Karpas-422 (cell line): ENCODE measurements at regions not wholly inside any gene's neighbourhood (a gene's known extent, or its start where the extent isn't known, plus 50 kb on each side); places are given as distances from the start of the nearest gene placed in this dataset.
"Not testable (repeated sequence)": the region's sequence is repeated elsewhere in the genome, so short reads cannot be mapped to it uniquely, and the experiment has no call there.

ENCODE experiments used
- DNase-seq: peaks from one replicate; pipeline ENCODE4 v3.0.0-alpha.2; 2015
- H2AFZ ChIP-seq: fragments of 200-600 bp; sonication (generic); 2 replicates; pipeline ENCODE4 v1.6.1; 2014; ENCODE audit warnings: antibody characterized with exemption, low read length, mixed read lengths
- H3K27ac ChIP-seq: fragments of 200-600 bp; sonication (generic); 2 replicates; pipeline ENCODE4 v1.5.1; 2014; ENCODE audit warnings: mild to moderate bottlenecking, low read length, moderate library complexity
- H3K27me3 ChIP-seq: fragments of 200-600 bp; sonication (generic); 2 replicates; pipeline ENCODE4 v1.6.1; 2014; ENCODE audit warnings: low read length, mixed read lengths
- H3K36me3 ChIP-seq: fragments of 200-600 bp; sonication (generic); 2 replicates; pipeline ENCODE4 v1.6.1; 2014; ENCODE audit warnings: low read length, mixed read lengths; ENCODE audit not compliant: insufficient read depth
- H3K4me1 ChIP-seq: fragments of 200-600 bp; sonication (generic); 2 replicates; pipeline ENCODE4 v1.6.1; 2014; ENCODE audit warnings: mild to moderate bottlenecking, low read length, mixed read lengths
- H3K4me2 ChIP-seq: fragments of 200-600 bp; sonication (generic); 2 replicates; pipeline ENCODE4 v1.6.1; 2014; ENCODE audit warnings: low read length, low read depth, mild to moderate bottlenecking; ENCODE audit not compliant: poor library complexity, severe bottlenecking
- H3K4me3 ChIP-seq: fragments of 200-600 bp; sonication (generic); 2 replicates; pipeline ENCODE4 v1.5.1; 2014; ENCODE audit warnings: mild to moderate bottlenecking, antibody characterized with exemption, low read length, mixed read lengths
- H3K79me2 ChIP-seq: fragments of 200-600 bp; sonication (generic); 2 replicates; pipeline ENCODE4 v1.6.1; 2014; ENCODE audit warnings: mild to moderate bottlenecking, low read length, mixed read lengths
- H3K9ac ChIP-seq: fragments of 200-600 bp; sonication (generic); 2 replicates; pipeline ENCODE4 v1.6.0; 2014; ENCODE audit warnings: low read length
- H3K9me2 ChIP-seq: fragments of 200-600 bp; sonication (generic), shearing (Covaris generic); replicated peaks from 2 replicates; pipeline ENCODE4 v1.6.0; 2014; ENCODE audit warnings: mild to moderate bottlenecking, low read length, moderate library complexity; ENCODE audit not compliant: insufficient read depth
- H3K9me3 ChIP-seq: fragments of 300-700, 200-600 bp; sonication (generic); 2 replicates; pipeline ENCODE4 v1.6.1; 2014; ENCODE audit warnings: low read length, mixed read lengths
- H4K20me1 ChIP-seq: fragments of 200-600 bp; sonication (generic); 2 replicates; pipeline ENCODE4 v1.6.1; 2014; ENCODE audit warnings: mild to moderate bottlenecking, antibody characterized with exemption, low read length, low read depth; ENCODE audit not compliant: insufficient read depth

GRCh38 chrX:122270809-122271494 is 913.1 kb upstream of the GRIA3 start:
- no peaks in the 10 kb centered on the region for H3K27me3 ChIP-seq
- H3K9me3 ChIP-seq: peaks cover 31% of the 10 kb centered on the region
- H3K36me3 ChIP-seq: no peaks in the 10 kb centered on the region
- H3K4me3 ChIP-seq: no peak overlapping the region
- no peaks in the 10 kb centered on the region for H4K20me1 ChIP-seq
- H3K4me1 ChIP-seq: no peaks in the 10 kb centered on the region
- H3K9me2 ChIP-seq: no peaks in the 10 kb centered on the region
- no peaks in the 10 kb centered on the region for H3K79me2 ChIP-seq
- no peak overlapping the region for H3K27ac ChIP-seq
- DNase-seq: no peak
- H2AFZ ChIP-seq: no peak overlapping the region
- no peak overlapping the region for H3K9ac ChIP-seq
- no peak overlapping the region for H3K4me2 ChIP-seq

GRCh38 chrX:122272011-122272410 is 912.1 kb upstream of the GRIA3 start:
- DNase-seq: no peak
- H3K36me3 ChIP-seq: no peaks in the 10 kb centered on the region
- H3K9me3 ChIP-seq: peaks cover 28% of the 10 kb centered on the region
- no peak overlapping the region for H3K27ac ChIP-seq
- no peaks in the 10 kb centered on the region for H3K79me2 ChIP-seq
- no peaks in the 10 kb centered on the region for H3K4me1 ChIP-seq
- H3K27me3 ChIP-seq: no peaks in the 10 kb centered on the region
- H4K20me1 ChIP-seq: no peaks in the 10 kb centered on the region
- H3K9ac ChIP-seq: no peak overlapping the region
- no peak overlapping the region for H3K4me2 ChIP-seq
- H3K4me3 ChIP-seq: no peak overlapping the region
- no peaks in the 10 kb centered on the region for H3K9me2 ChIP-seq
- H2AFZ ChIP-seq: no peak overlapping the region

- H2AFZ ChIP-seq: no peak overlapping the region
- no peaks in the 10 kb centered on the region for H3K9me2 ChIP-seq
- DNase-seq: no peak
- H3K4me2 ChIP-seq: no peak overlapping the region
- no peaks in the 10 kb centered on the region for H3K36me3 ChIP-seq
- H3K9ac ChIP-seq: no peak overlapping the region
- no peaks in the 10 kb centered on the region for H3K4me1 ChIP-seq
- H3K27ac ChIP-seq: no peak overlapping the region
- no peaks in the 10 kb centered on the region for H3K27me3 ChIP-seq
- H3K9me3 ChIP-seq: peaks cover 28% of the 10 kb centered on the region
- no peaks in the 10 kb centered on the region for H3K79me2 ChIP-seq
- no peaks in the 10 kb centered on the region for H4K20me1 ChIP-seq
- H3K4me3 ChIP-seq: no peak overlapping the region
Observed at GRCh38 chrX:122279746-122280145, 904.3 kb upstream of the GRIA3 start.

- H3K9me2 ChIP-seq, DNase-seq, H3K4me2 ChIP-seq, H3K4me1 ChIP-seq, H3K27me3 ChIP-seq, H3K27ac ChIP-seq, H3K4me3 ChIP-seq, H3K79me2 ChIP-seq, H4K20me1 ChIP-seq, H3K36me3 ChIP-seq, H3K9ac ChIP-seq, H2AFZ ChIP-seq: not testable (repeated sequence)
- H3K9me3 ChIP-seq: peaks cover 11% of the 10 kb centered on the region
Observed at GRCh38 chrX:122299822-122300221, 884.3 kb upstream of the GRIA3 start.

- no peak overlapping the region for H2AFZ ChIP-seq
- H3K27me3 ChIP-seq: no peaks in the 10 kb centered on the region
- H4K20me1 ChIP-seq: no peaks in the 10 kb centered on the region
- no peak for DNase-seq
- no peaks in the 10 kb centered on the region for H3K36me3 ChIP-seq
- no peak overlapping the region for H3K27ac ChIP-seq
- no peaks in the 10 kb centered on the region for H3K4me1 ChIP-seq
- H3K4me2 ChIP-seq: no peak overlapping the region
- no peak overlapping the region for H3K9ac ChIP-seq
- no peaks in the 10 kb centered on the region for H3K9me2 ChIP-seq
- peaks cover 14% of the 10 kb centered on the region for H3K9me3 ChIP-seq
- H3K79me2 ChIP-seq: no peaks in the 10 kb centered on the region
- no peak overlapping the region for H3K4me3 ChIP-seq
Observed at GRCh38 chrX:122301491-122301890, 882.6 kb upstream of the GRIA3 start.

- Histone ChIP-seq H3K36me3 (no peaks in the 10 kb centered on the region), H3K27ac (no peak overlapping the region), H3K4me2 (no peak overlapping the region), H3K4me3 (no peak overlapping the region), H3K9me2 (no peaks in the 10 kb centered on the region), H3K79me2 (no peaks in the 10 kb centered on the region), H3K9me3 (peaks cover 14% of the 10 kb centered on the region), H2AFZ (no peak overlapping the region), H3K4me1 (no peaks in the 10 kb centered on the region), H4K20me1 (no peaks in the 10 kb centered on the region), H3K9ac (no peak overlapping the region), H3K27me3 (no peaks in the 10 kb centered on the region)
- no peak for DNase-seq
Observed at GRCh38 chrX:122303761-122304160, 880.3 kb upstream of the GRIA3 start.

- H3K4me1 ChIP-seq: no peaks in the 10 kb centered on the region
- no peak overlapping the region for H3K9ac ChIP-seq
- H3K9me2 ChIP-seq: no peaks in the 10 kb centered on the region
- H4K20me1 ChIP-seq: no peaks in the 10 kb centered on the region
- H3K27ac ChIP-seq: no peak overlapping the region
- no peaks in the 10 kb centered on the region for H3K27me3 ChIP-seq
- H3K79me2 ChIP-seq: no peaks in the 10 kb centered on the region
- DNase-seq: no peak
- no peak overlapping the region for H2AFZ ChIP-seq
- peaks cover 21% of the 10 kb centered on the region for H3K9me3 ChIP-seq
- H3K36me3 ChIP-seq: no peaks in the 10 kb centered on the region
- no peak overlapping the region for H3K4me2 ChIP-seq
- H3K4me3 ChIP-seq: no peak overlapping the region
Observed at GRCh38 chrX:122344816-122345215, 839.3 kb upstream of the GRIA3 start.

GRCh38 chrX:122363112-122363795 is 820.8 kb upstream of the GRIA3 start:
- no peak overlapping the region for H3K4me2 ChIP-seq
- H3K9me2 ChIP-seq: no peaks in the 10 kb centered on the region
- peaks cover 11% of the 10 kb centered on the region for H3K9me3 ChIP-seq
- H3K27me3 ChIP-seq: no peaks in the 10 kb centered on the region
- no peak overlapping the region for H2AFZ ChIP-seq
- no peak overlapping the region for H3K27ac ChIP-seq
- H3K79me2 ChIP-seq: no peaks in the 10 kb centered on the region
- no peaks in the 10 kb centered on the region for H4K20me1 ChIP-seq
- H3K9ac ChIP-seq: no peak overlapping the region
- no peak overlapping the region for H3K4me3 ChIP-seq
- no peaks in the 10 kb centered on the region for H3K36me3 ChIP-seq
- H3K4me1 ChIP-seq: no peaks in the 10 kb centered on the region
- DNase-seq: no peak
